Body of pancreas (tissue), 4 donors: ENCODE measurements at regions not wholly inside any gene's neighbourhood (a gene's known extent, or its start where the extent isn't known, plus 50 kb on each side); places are given as distances from the start of the nearest gene placed in this dataset.

Experiments used
- POLR2A ChIP-seq, 3 donors: fragments of 450-650 bp; IDR thresholded peaks; one replicate each; pipeline ENCODE4 v1.6.1; 2016; ENCODE audit warnings: antibody characterized with exemption in 3 of 3, mild to moderate bottlenecking in 2 of 3
- TF ChIP-seq, protein P1 (sequence below), 7 experiments: fragments of 450-650 bp in 4 of 7; fragments of 200-600 bp in 3 of 7; sonication (generic) in 3 of 7; IDR thresholded peaks; one replicate each; pipeline ENCODE4 v1.5.1; 2016 to 2019; ENCODE audit warnings: antibody characterized with exemption in 7 of 7

DNA sequence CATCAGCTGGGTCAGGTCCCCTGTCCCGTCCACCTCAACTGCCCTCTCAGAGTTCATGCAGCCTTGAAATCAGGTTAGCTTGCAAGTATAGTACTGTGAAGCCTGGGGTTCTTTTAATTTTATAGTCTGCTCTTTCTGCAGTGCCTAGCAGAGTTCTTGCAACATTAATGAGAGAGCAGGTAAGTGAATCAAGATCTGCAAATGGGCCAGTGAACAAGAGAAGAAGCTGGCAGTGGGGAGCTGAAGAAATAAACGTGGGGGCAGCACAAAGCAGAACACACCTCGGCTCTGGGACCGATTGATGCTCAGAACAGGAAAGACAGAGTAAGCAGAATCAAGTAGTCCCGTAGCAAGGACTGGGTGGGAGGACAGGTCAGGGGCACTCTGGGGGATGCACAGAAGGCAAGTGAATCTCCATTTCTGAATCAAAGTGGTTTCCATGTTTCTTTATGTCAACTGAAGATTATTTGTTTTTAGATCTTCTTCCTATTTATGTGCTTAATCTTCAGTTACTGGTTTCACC lies 675.5 kb downstream of the RNF144A start:
- TF ChIP-seq, protein P1, sequence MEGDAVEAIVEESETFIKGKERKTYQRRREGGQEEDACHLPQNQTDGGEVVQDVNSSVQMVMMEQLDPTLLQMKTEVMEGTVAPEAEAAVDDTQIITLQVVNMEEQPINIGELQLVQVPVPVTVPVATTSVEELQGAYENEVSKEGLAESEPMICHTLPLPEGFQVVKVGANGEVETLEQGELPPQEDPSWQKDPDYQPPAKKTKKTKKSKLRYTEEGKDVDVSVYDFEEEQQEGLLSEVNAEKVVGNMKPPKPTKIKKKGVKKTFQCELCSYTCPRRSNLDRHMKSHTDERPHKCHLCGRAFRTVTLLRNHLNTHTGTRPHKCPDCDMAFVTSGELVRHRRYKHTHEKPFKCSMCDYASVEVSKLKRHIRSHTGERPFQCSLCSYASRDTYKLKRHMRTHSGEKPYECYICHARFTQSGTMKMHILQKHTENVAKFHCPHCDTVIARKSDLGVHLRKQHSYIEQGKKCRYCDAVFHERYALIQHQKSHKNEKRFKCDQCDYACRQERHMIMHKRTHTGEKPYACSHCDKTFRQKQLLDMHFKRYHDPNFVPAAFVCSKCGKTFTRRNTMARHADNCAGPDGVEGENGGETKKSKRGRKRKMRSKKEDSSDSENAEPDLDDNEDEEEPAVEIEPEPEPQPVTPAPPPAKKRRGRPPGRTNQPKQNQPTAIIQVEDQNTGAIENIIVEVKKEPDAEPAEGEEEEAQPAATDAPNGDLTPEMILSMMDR (IDR thresholded peaks at IDR 0.05): no peak
- no peak for TF ChIP-seq POLR2A (IDR thresholded peaks at IDR 0.05)
